K562 (cell line): ENCODE measurements at regions not wholly inside any gene's neighbourhood (a gene's known extent, or its start where the extent isn't known, plus 50 kb on each side); places are given as distances from the start of the nearest gene placed in this dataset.

ENCODE experiments used
- ATAC-seq: fragments of 200-7000 bp; cut with Tn5 transposase; 3 replicates; pipeline ENCODE4 v1.9.1; 2020; ENCODE audit warnings: moderate library complexity
- BruUV-seq: library from RNA; stranded (reverse); fragments of 400-500 nt; replicated peaks from 2 replicates; lab custom pipeline; 2021; lab: Mats Ljungman, UMichigan
- CTCF ChIA-PET: fragments of 300-600 bp; formaldehyde crosslinking; extraction: SDS; loops from one replicate; lab custom pipeline; 2021; ENCODE audit warnings: low intra/inter-chr PET ratio; lab: Yijun Ruan, JAX
- POLR2A ChIA-PET: fragments of 300-600, 350-650 bp; sonication (Branson Sonifier 250); formaldehyde crosslinking; extraction: SDS; loops from one replicate; lab custom pipeline; 2021; ENCODE audit warnings: antibody characterized with exemption, inconsistent platforms; lab: Yijun Ruan, JAX
- DNase-seq, 4 experiments: peaks; one replicate each; pipeline versions ENCODE4 v3.0.0 to v3.0.0-alpha.2; 2011 to 2018; ENCODE audit warnings: low spot score in 3 of 4, mixed read lengths in 3 of 4; ENCODE audit errors: extremely low read depth in 1 of 4
- FAIRE-seq: peaks from 2 replicates; lab custom pipeline; 2011; peaks lifted over from hg19 to GRCh38; lab: Jason Lieb, UNC
- H2AFZ ChIP-seq: 2 replicates; pipeline ENCODE4 v1.6.0; 2011; ENCODE audit warnings: low read depth, low read length, control low read depth, inconsistent platforms
- H3K27ac ChIP-seq: fragments of 200-600 bp; 3 replicates; pipeline ENCODE4 v1.8.0; 2011; ENCODE audit warnings: low read depth, mild to moderate bottlenecking, control low read depth, inconsistent platforms, low read length, moderate library complexity, mixed read lengths; ENCODE audit errors: extremely low read depth
- H3K27me3 ChIP-seq, 2 experiments: fragments of 300-600 bp in 1 of 2; 2 replicates in 1 of 2; 3 replicates in 1 of 2; pipeline versions ENCODE4 v1.6.0 to v1.8.0; 2011; ENCODE audit warnings: inconsistent platforms in 2 of 2, low read length in 2 of 2, mild to moderate bottlenecking in 1 of 2, mixed read lengths in 1 of 2, moderate library complexity in 1 of 2; ENCODE audit not compliant: control insufficient read depth in 2 of 2, insufficient read depth in 2 of 2
- H3K36me3 ChIP-seq: fragments of 300-600 bp; 3 replicates; pipeline ENCODE4 v1.8.0; 2011; ENCODE audit warnings: mild to moderate bottlenecking, low read length, inconsistent platforms; ENCODE audit not compliant: control insufficient read depth, insufficient read depth
- H3K4me1 ChIP-seq, 2 experiments: fragments of 200-600 bp in 1 of 2; replicated peaks in 1 of 2; 2 replicates in 1 of 2; 3 replicates in 1 of 2; pipeline versions ENCODE4 v1.5.1 to v1.8.0; 2011; ENCODE audit warnings: inconsistent platforms in 2 of 2, low read length in 2 of 2, mild to moderate bottlenecking in 1 of 2, mixed read lengths in 1 of 2, moderate library complexity in 1 of 2; ENCODE audit not compliant: control insufficient read depth in 2 of 2, insufficient read depth in 2 of 2
- H3K4me2 ChIP-seq: 2 replicates; pipeline ENCODE4 v1.6.1; 2011; ENCODE audit warnings: low read length, control low read depth, inconsistent platforms, mixed read lengths; ENCODE audit not compliant: insufficient read depth
- H3K4me3 ChIP-seq: fragments of 200-600 bp; sonication (generic), shearing (Covaris generic); 2 replicates; pipeline ENCODE4 v1.5.1; 2016; ENCODE audit warnings: control low read depth, inconsistent platforms
- H3K79me2 ChIP-seq: fragments of 200-600 bp; 3 replicates; pipeline ENCODE4 v1.8.0; 2011; ENCODE audit warnings: low read length, inconsistent platforms; ENCODE audit not compliant: control insufficient read depth, insufficient read depth
- H3K9ac ChIP-seq, 2 experiments: 2 replicates each; pipeline versions ENCODE4 v1.6.0 to v1.6.1; 2011; ENCODE audit warnings: low read depth in 2 of 2, low read length in 2 of 2, control low read depth in 1 of 2, inconsistent platforms in 1 of 2, mild to moderate bottlenecking in 1 of 2, mixed read lengths in 1 of 2; ENCODE audit not compliant: insufficient read depth in 1 of 2
- H3K9me1 ChIP-seq: one replicate; pipeline ENCODE4 v1.6.0; 2011; ENCODE audit warnings: inconsistent platforms, mild to moderate bottlenecking, low read length, moderate library complexity; ENCODE audit not compliant: control insufficient read depth, insufficient read depth
- H3K9me3 ChIP-seq: replicated peaks from 2 replicates; pipeline ENCODE4 v1.5.1; 2011; ENCODE audit warnings: low read depth, low read length, inconsistent platforms; ENCODE audit not compliant: control insufficient read depth, insufficient read depth
- H4K20me1 ChIP-seq: replicated peaks from 2 replicates; pipeline ENCODE4 v1.6.1; 2011; ENCODE audit warnings: low read length, inconsistent platforms, mixed read lengths; ENCODE audit not compliant: control insufficient read depth, insufficient read depth
- NFRKB ChIP-seq: fragments of 450-650 bp; IDR thresholded peaks from 2 replicates; pipeline ENCODE4 v1.6.1; 2016; ENCODE audit warnings: low read depth
- THRAP3 ChIP-seq: fragments of 450-650 bp; IDR thresholded peaks from 2 replicates; pipeline ENCODE4 v1.6.1; 2016; ENCODE audit warnings: mild to moderate bottlenecking, inconsistent platforms, borderline replicate concordance
- ZKSCAN3 ChIP-seq: fragments of 250-450 bp; sonication (Bioruptor Pico); IDR thresholded peaks from 2 replicates; pipeline ENCODE4 v1.4.0; 2020
- ZNF592 ChIP-seq: fragments of 450-650 bp; IDR thresholded peaks from 2 replicates; pipeline ENCODE4 v1.6.1; 2017; ENCODE audit warnings: antibody characterized with exemption, mild to moderate bottlenecking
- ZNF766 ChIP-seq: fragments of 200-800 bp; sonication (Bioruptor generic); conservative IDR thresholded peaks from 2 replicates; pipeline ENCODE4 v1.6.1; 2016; ENCODE audit warnings: missing genetic modification characterization, missing compliant biosample characterization
- WGBS: fragments of 100-300 bp; shearing (Covaris generic); methylation state at CpG from one replicate; pipeline ENCODE4 v1.1.6; 2016; ENCODE audit warnings: low coverage, mixed read lengths; ENCODE audit not compliant: insufficient coverage; ENCODE audit errors: missing lambda C conversion rate; 5-methylcytosine and 5-hydroxymethylcytosine counted together
- in situ Hi-C: fragments of 300-500 bp; cut with MboI; formaldehyde crosslinking; loops from 4 replicates; pipeline ENCODE4 v1.15.0; 2018; ENCODE audit warnings: inconsistent platforms, mixed read lengths
- intact Hi-C: fragments of 100-400 bp; cut with micrococcal nuclease; formaldehyde crosslinking; loops from 2 replicates; pipeline ENCODE4 v1.14.2; 2022

- Histone ChIP-seq H3K4me2 (no peak overlapping the region), H4K20me1 (no peaks in the 10 kb centered on the region), H3K27ac (no peak overlapping the region), H3K9me1 (no peaks in the 10 kb centered on the region), H3K4me1 (peaks cover 16 to 20% of the 10 kb centered on the region in 2 experiments), H2AFZ (no peak overlapping the region), H3K9ac (no peak overlapping the region; a peak in 1 of 4 replicates), H3K9me3 (no peaks in the 10 kb centered on the region), H3K4me3 (no peak overlapping the region), H3K79me2 (no peaks in the 10 kb centered on the region), H3K36me3 (no peaks in the 10 kb centered on the region), H3K27me3 (no peaks in the 10 kb centered on the region)
- POLR2A ChIA-PET, result interaction anchor here (0.7 kb wide), 1 partner anchor 9 kb away, joined by 4 read pairs; no protein-coding TSS in a partner anchor
- DNase-seq (no peak), FAIRE-seq (no peak), ATAC-seq (no peak)
- in situ Hi-C loops, result no loop called here
- CTCF ChIA-PET, result no interaction called here
- no TSS peak for BruUV-seq
- intact Hi-C loops, result loop anchor here (5.0 kb wide), 1 partner anchor 72 kb away; no protein-coding TSS in a partner anchor
- 81% methylated on average over 3 of the region's 3 CpGs for WGBS
- TF ChIP-seq ZNF766 (CRISPR knock-in tag) (0 out of 2 replicates have a peak, but pooled peaks have one; percentile 24), THRAP3 (no peak)
Observed at GRCh38 chr2:105604938-105605337, 139.8 kb upstream of the NCK2 start.

- no peaks in the 10 kb centered on the region for H3K9me3 ChIP-seq
- no peaks in the 10 kb centered on the region for H3K36me3 ChIP-seq
- H3K4me2 ChIP-seq, result peak overlapping the region; percentile 73
- H4K20me1 ChIP-seq, result no peaks in the 10 kb centered on the region
- intact Hi-C loops, result loop anchor here (5.0 kb wide), 1 partner anchor 76 kb away; no protein-coding TSS in a partner anchor
- no peaks in the 10 kb centered on the region for H3K9me1 ChIP-seq
- ChIA-PET CTCF (no interaction called here), POLR2A (interaction anchor here (0.6 to 2.3 kb wide), 20 partner anchors 8 to 981 kb away, joined by 3 to 15 read pairs (median 5); no protein-coding TSS in a partner anchor)
- H3K9ac ChIP-seq, result peak overlapping the region; percentile 11 to 75; a peak in 3 of 4 replicates
- H3K27me3 ChIP-seq, result no peaks in the 10 kb centered on the region
- FAIRE-seq (peak; percentile 96), DNase-seq (peak; percentile 28 to 89 (median 58)), ATAC-seq (peak; percentile 96)
- H3K4me1 ChIP-seq, result peaks cover 15 to 31% of the 10 kb centered on the region in 2 experiments; a peak in 4 of 5 replicates
- in situ Hi-C loops, result no loop called here
- WGBS, result under 1% methylated on average over 8 of the region's 8 CpGs
- peak overlapping the region; percentile 17; the same call in 1 of the 2 replicates for H3K4me3 ChIP-seq
- no peaks in the 10 kb centered on the region for H3K79me2 ChIP-seq
- peak overlapping the region; percentile 96 for H3K27ac ChIP-seq
- BruUV-seq, result TSS peak; percentile 96
- H2AFZ ChIP-seq, result peak overlapping the region; percentile 83
- TF ChIP-seq ZNF592 (peak; percentile 80), NFRKB (peak; percentile 96), ZKSCAN3 (CRISPR knock-in tag) (no peak)
Observed at GRCh38 chr2:105600949-105601794, 143.5 kb upstream of the NCK2 start.
